A549 (cell line): ENCODE measurements at regions not wholly inside any gene's neighbourhood (a gene's known extent, or its start where the extent isn't known, plus 50 kb on each side); places are given as distances from the start of the nearest gene placed in this dataset.

Source experiments
- ATAC-seq, 2 experiments: fragments of 200-7000 bp in 1 of 2; fragments of >200 bp in 1 of 2; cut with Nextera tagmentation in 1 of 2; cut with Tn5 transposase in 1 of 2; 3 replicates each; pipeline versions ENCODE4 v1.8.0 to v1.9.1; 2018 to 2020; ENCODE audit warnings: mild to moderate bottlenecking in 1 of 2, moderate library complexity in 1 of 2
- CTCF ChIA-PET: fragments of 300-600 bp; sonication (Branson Sonifier 250); formaldehyde crosslinking; extraction: SDS; loops from one replicate; lab custom pipeline; 2021; ENCODE audit warnings: antibody characterized with exemption, inconsistent platforms; lab: Yijun Ruan, JAX
- POLR2A ChIA-PET: fragments of 350-600 bp; formaldehyde crosslinking; extraction: SDS; loops from one replicate; lab custom pipeline; 2021; ENCODE audit warnings: antibody characterized with exemption, inconsistent platforms; lab: Yijun Ruan, JAX
- DNase-seq, 2 experiments: peaks; one replicate each; pipeline versions ENCODE4 v3.0.0 to v3.0.0-alpha.2; 2011 to 2016; ENCODE audit warnings: low read depth in 1 of 2, low spot score in 1 of 2
- FAIRE-seq: peaks from 2 replicates; lab custom pipeline; 2011; peaks lifted over from hg19 to GRCh38; lab: Jason Lieb, UNC
- H3K27ac ChIP-seq, 2 experiments: fragments of >200 bp; sonication (Bioruptor Twin); formaldehyde crosslinking; 3 replicates each; pipeline ENCODE4 v1.5.1; 2016 to 2017
- H3K4me1 ChIP-seq: fragments of >200 bp; sonication (Bioruptor Twin); formaldehyde crosslinking; 3 replicates; pipeline ENCODE4 v1.6.1; 2016
- H3K4me2 ChIP-seq: fragments of >200 bp; sonication (Bioruptor Twin); formaldehyde crosslinking; 3 replicates; pipeline ENCODE4 v1.6.1; 2016
- H3K4me3 ChIP-seq: fragments of >200 bp; sonication (Bioruptor Twin); formaldehyde crosslinking; 3 replicates; pipeline ENCODE4 v1.5.1; 2016
- H3K9me3 ChIP-seq: fragments of >200 bp; sonication (Bioruptor Twin); formaldehyde crosslinking; 3 replicates; pipeline ENCODE4 v1.6.1; 2016
- CTCF ChIP-seq: fragments of >200 bp; sonication (Bioruptor Twin); formaldehyde crosslinking; IDR thresholded peaks from 3 replicates; pipeline ENCODE4 v1.5.1; 2016
- HDAC2 ChIP-seq: fragments of 200-600 bp; sonication (generic); IDR thresholded peaks from 2 replicates; pipeline ENCODE4 v1.6.1; 2016
- HES2 ChIP-seq: fragments of >200 bp; sonication (Bioruptor Twin); formaldehyde crosslinking; IDR thresholded peaks from 2 replicates; pipeline ENCODE4 v1.6.1; 2016
- HOXA7 ChIP-seq: fragments of 250-450 bp; sonication (Bioruptor Pico); IDR thresholded peaks from 2 replicates; pipeline ENCODE4 v1.5.0; 2020; ENCODE audit warnings: mild to moderate bottlenecking, moderate library complexity
- HOXB5 ChIP-seq: fragments of 250-450 bp; sonication (Bioruptor Pico); IDR thresholded peaks from 2 replicates; pipeline ENCODE4 v1.5.0; 2020; ENCODE audit warnings: mild to moderate bottlenecking, moderate library complexity
- JUNB ChIP-seq: fragments of >200 bp; sonication (Bioruptor Twin); formaldehyde crosslinking; IDR thresholded peaks from 2 replicates; pipeline ENCODE4 v1.6.1; 2016
- NFE2L2 ChIP-seq: fragments of 150-350 bp; conservative IDR thresholded peaks from 2 replicates; pipeline ENCODE4 v1.6.1; 2014; ENCODE audit warnings: low read length
- RCOR1 ChIP-seq: fragments of 150-350 bp; IDR thresholded peaks from 2 replicates; pipeline ENCODE4 v1.6.1; 2014; ENCODE audit warnings: antibody characterized with exemption, low read length, low read depth
- REST ChIP-seq: fragments of 200-600 bp; sonication (generic); IDR thresholded peaks from 2 replicates; pipeline ENCODE4 v1.6.1; 2016; ENCODE audit warnings: antibody characterized with exemption, mild to moderate bottlenecking, moderate library complexity
- RNF2 ChIP-seq: fragments of 200-600 bp; sonication (generic); IDR thresholded peaks from 2 replicates; pipeline ENCODE4 v1.6.1; 2016; ENCODE audit warnings: low read depth, mild to moderate bottlenecking, antibody characterized with exemption, moderate library complexity, borderline replicate concordance
- SMC3 ChIP-seq: fragments of >200 bp; sonication (Bioruptor Twin); formaldehyde crosslinking; IDR thresholded peaks from 3 replicates; pipeline ENCODE4 v1.6.1; 2018; ENCODE audit warnings: inconsistent platforms
- TP53 ChIP-seq: fragments of 250-450 bp; sonication (Bioruptor Pico); IDR thresholded peaks from 2 replicates; pipeline ENCODE4 v1.5.0; 2021; ENCODE audit warnings: mild to moderate bottlenecking, moderate library complexity
- USF2 ChIP-seq: fragments of 450-650 bp; IDR thresholded peaks from 2 replicates; pipeline ENCODE4 v1.6.1; 2014; ENCODE audit warnings: antibody characterized with exemption
- ZC3H11A ChIP-seq: fragments of 450-650 bp; IDR thresholded peaks from 2 replicates; pipeline ENCODE4 v1.6.1; 2014; ENCODE audit warnings: antibody characterized with exemption, mild to moderate bottlenecking
- ZNF302 ChIP-seq: fragments of 250-450 bp; sonication (Bioruptor Pico); IDR thresholded peaks from 2 replicates; pipeline ENCODE4 v1.9.0; 2021; ENCODE audit warnings: inconsistent platforms, mild to moderate bottlenecking, moderate library complexity
- WGBS: methylation state at CpG from one replicate; pipeline ENCODE4 v1.1.6; 2017; ENCODE audit errors: missing lambda C conversion rate; 5-methylcytosine and 5-hydroxymethylcytosine counted together
- TF ChIP-seq, protein P1 (sequence below): fragments of 250-450 bp; sonication (Bioruptor Pico); IDR thresholded peaks from 2 replicates; pipeline ENCODE4 v1.5.0; 2021; ENCODE audit warnings: mild to moderate bottlenecking, moderate library complexity, borderline replicate concordance
- TF ChIP-seq, protein P2 (sequence below): fragments of 150-350 bp; IDR thresholded peaks from 2 replicates; pipeline ENCODE4 v1.6.1; 2014; ENCODE audit warnings: low read depth, mild to moderate bottlenecking, low read length
- TF ChIP-seq, protein P3 (sequence below): IDR thresholded peaks from 2 replicates; pipeline ENCODE4 v1.6.1; 2012; ENCODE audit warnings: low read depth, borderline replicate concordance

DNA sequence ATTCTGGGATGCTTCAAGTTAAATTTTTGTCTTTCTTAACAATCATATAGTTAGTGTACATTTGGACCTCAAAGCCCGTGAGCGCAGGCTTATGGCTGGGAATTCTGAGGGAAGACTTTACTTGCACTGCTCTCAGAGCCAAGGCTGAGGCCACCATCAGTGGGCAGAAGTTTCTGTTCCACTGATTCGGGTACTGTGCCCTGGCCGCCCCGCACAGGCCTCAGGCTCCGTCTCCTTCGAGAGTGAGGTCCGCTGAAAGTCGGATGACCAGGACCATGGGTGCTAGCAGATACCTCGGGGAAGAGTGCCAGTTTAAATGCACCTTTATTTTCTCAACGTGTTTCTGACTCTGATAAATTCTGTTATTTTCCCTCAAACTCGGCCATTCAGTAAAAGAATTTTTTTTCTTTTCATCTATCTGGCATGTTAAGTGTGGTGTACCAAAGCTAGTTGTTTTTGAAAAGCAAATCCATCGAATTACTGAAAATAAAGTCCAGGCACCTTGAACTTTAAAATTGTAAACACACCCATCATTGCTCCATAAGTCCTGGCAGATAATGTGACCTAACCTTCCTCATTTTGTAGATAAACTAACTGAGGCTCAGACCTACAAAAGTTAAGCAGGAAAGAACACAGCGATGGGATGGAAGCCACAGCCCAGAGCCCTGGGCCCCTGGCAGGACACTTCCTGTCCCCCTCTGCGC is 126.7 kb downstream of the SOX1 start:
- ATAC-seq (no peak), DNase-seq (no peak)
- Histone ChIP-seq H3K27ac (no peak overlapping the region), H3K4me3 (no peak overlapping the region)
- POLR2A ChIA-PET = no interaction called here
- TF ChIP-seq RNF2 (no peak), USF2 (no peak), SMC3 (no peak), RCOR1 (no peak), ZNF302 (no peak), HES2 (no peak), CTCF (no peak), HOXB5 (CRISPR knock-in tag) (no peak), REST (no peak), NFE2L2 (no peak), ZC3H11A (no peak), JUNB (no peak), HOXA7 (CRISPR knock-in tag) (no peak), HDAC2 (no peak), TP53 (CRISPR knock-in tag) (no peak)
- TF ChIP-seq, protein P1, sequence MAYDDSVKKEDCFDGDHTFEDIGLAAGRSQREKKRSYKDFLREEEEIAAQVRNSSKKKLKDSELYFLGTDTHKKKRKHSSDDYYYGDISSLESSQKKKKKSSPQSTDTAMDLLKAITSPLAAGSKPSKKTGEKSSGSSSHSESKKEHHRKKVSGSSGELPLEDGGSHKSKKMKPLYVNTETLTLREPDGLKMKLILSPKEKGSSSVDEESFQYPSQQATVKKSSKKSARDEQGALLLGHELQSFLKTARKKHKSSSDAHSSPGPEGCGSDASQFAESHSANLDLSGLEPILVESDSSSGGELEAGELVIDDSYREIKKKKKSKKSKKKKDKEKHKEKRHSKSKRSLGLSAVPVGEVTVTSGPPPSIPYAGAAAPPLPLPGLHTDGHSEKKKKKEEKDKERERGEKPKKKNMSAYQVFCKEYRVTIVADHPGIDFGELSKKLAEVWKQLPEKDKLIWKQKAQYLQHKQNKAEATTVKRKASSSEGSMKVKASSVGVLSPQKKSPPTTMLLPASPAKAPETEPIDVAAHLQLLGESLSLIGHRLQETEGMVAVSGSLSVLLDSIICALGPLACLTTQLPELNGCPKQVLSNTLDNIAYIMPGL = no peak
- TF ChIP-seq, protein P2, sequence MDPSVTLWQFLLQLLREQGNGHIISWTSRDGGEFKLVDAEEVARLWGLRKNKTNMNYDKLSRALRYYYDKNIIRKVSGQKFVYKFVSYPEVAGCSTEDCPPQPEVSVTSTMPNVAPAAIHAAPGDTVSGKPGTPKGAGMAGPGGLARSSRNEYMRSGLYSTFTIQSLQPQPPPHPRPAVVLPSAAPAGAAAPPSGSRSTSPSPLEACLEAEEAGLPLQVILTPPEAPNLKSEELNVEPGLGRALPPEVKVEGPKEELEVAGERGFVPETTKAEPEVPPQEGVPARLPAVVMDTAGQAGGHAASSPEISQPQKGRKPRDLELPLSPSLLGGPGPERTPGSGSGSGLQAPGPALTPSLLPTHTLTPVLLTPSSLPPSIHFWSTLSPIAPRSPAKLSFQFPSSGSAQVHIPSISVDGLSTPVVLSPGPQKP = no peak
- TF ChIP-seq, protein P3, sequence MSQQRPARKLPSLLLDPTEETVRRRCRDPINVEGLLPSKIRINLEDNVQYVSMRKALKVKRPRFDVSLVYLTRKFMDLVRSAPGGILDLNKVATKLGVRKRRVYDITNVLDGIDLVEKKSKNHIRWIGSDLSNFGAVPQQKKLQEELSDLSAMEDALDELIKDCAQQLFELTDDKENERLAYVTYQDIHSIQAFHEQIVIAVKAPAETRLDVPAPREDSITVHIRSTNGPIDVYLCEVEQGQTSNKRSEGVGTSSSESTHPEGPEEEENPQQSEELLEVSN = no peak
- TF ChIP-seq, all 56 proteins: peak for 0
- no peak for FAIRE-seq
- H3K9me3 ChIP-seq = no peaks in the 10 kb centered on the region
- H3K4me2 ChIP-seq = no peak overlapping the region
- WGBS = 38% methylated on average over 13 of the region's 15 CpGs
- no peaks in the 10 kb centered on the region for H3K4me1 ChIP-seq
- CTCF ChIA-PET = no interaction called here
